ENCODE measurements at regions not wholly inside any gene's neighbourhood (a gene's known extent, or its start where the extent isn't known, plus 50 kb on each side); places are given as distances from the start of the nearest gene placed in this dataset.

DNA sequence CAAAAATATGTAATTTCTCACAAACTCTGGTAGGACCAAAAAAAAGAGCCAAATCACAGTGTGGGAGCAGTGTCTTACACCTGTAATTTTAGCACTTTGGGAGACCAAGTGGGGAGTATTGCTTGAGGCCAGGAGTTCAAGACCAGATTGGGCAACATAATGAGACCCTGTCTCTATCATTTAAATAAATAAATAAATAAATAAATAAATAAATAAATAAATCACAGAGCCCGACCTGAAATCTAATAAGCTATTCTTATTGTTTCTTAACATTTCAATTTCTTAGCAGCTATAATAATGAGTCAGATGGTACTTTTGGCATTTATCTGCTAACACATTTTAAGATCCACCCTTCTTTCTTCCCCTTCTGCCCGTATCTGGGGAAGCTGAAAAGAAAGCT is 1229.6 kb downstream of the SUCLG1 start:
- no peak for TF ChIP-seq CTCF (IDR thresholded peaks at IDR 0.05; ENCODE audit: poor library complexity)
- TF ChIP-seq EZH2phosphoT487 (IDR thresholded peaks at IDR 0.05; ENCODE audit: low read depth, severe bottlenecking, unreplicated experiment), result no peak
- no peak for TF ChIP-seq EZH2 (IDR thresholded peaks at IDR 0.05; ENCODE audit: borderline replicate concordance)
